ENCODE measurements at regions not wholly inside any gene's neighbourhood (a gene's known extent, or its start where the extent isn't known, plus 50 kb on each side); places are given as distances from the start of the nearest gene placed in this dataset.
"Not testable (repeated sequence)": the region's sequence is repeated elsewhere in the genome, so short reads cannot be mapped to it uniquely, and the experiment has no call there.

GRCh38 chr5:74971947-74972460 lies 80.4 kb downstream of the GCNT4 start:
- Histone ChIP-seq H4K20me1 (ENCODE audit: control insufficient read depth, insufficient read depth) (no peaks in the 10 kb centered on the region), H2AFZ (ENCODE audit: control insufficient read depth, low read depth, low read length) (no peak overlapping the region), H3K4me2 (ENCODE audit: control insufficient read depth, insufficient read depth) (no peak overlapping the region), H3K79me2 (ENCODE audit: control insufficient read depth, insufficient read depth, low read length) (no peaks in the 10 kb centered on the region), H3K36me3 (ENCODE audit: control insufficient read depth in 2 of 2, insufficient read depth in 2 of 2, low read length in 1 of 2) (no peaks in the 10 kb centered on the region), H3K27me3 (replicated peaks in 1 of 2; ENCODE audit: control insufficient read depth in 2 of 2, insufficient read depth in 2 of 2, low read length in 1 of 2) (no peaks in the 10 kb centered on the region; a peak in 1 of 4 replicates), H3K9ac (ENCODE audit: control insufficient read depth, insufficient read depth, low read length) (no peak overlapping the region), H3K9me3 (replicated peaks; ENCODE audit: control insufficient read depth, insufficient read depth, low read length) (peaks cover 2% of the 10 kb centered on the region; the same call in 2 of the 3 replicates), H3K4me3 (no peak overlapping the region), H3K4me1 (ENCODE audit: control insufficient read depth, insufficient read depth, low read length) (no peaks in the 10 kb centered on the region), H3K27ac (ENCODE audit: control insufficient read depth, insufficient read depth) (no peak overlapping the region)
- ATAC-seq (no peak), FAIRE-seq (no peak), DNase-seq (ENCODE audit: low read depth, low spot score) (no peak)
- intact Hi-C loops (cut with micrococcal nuclease; ENCODE audit: unreplicated experiment) (no loop called here), in situ Hi-C loops (cut with MboI) (no loop called here)
- RAD21 ChIA-PET (ENCODE audit: unreplicated experiment), result no interaction called here
- CTCF ChIA-PET, result no interaction called here
- no TSS peak for BruUV-seq (replicated peaks)
- TF ChIP-seq CEBPB (IDR thresholded peaks at IDR 0.05; ENCODE audit: borderline replicate concordance in 1 of 2, low read depth in 2 of 2, low read length in 2 of 2) (no peak), NFYA (IDR thresholded peaks at IDR 0.05; ENCODE audit: borderline replicate concordance, low read depth, low read length) (no peak), MYC (IDR thresholded peaks at IDR 0.05; ENCODE audit: insufficient read depth, insufficient read length, insufficient replicate concordance, low read length, severe bottlenecking) (no peak), NR2F1 (conservative IDR thresholded peaks at IDR 0.05) (no peak), GABPA (IDR thresholded peaks at IDR 0.05; ENCODE audit: low read depth) (no peak), SREBF1 (IDR thresholded peaks at IDR 0.05; ENCODE audit: low read length) (no peak), TCF7 (IDR thresholded peaks at IDR 0.05; ENCODE audit: borderline replicate concordance) (no peak), POLR2AphosphoS5 (IDR thresholded peaks at IDR 0.05; ENCODE audit: low read length) (no peak), EED (IDR thresholded peaks at IDR 0.05; ENCODE audit: low read depth) (no peak), ZBTB11 (CRISPR knock-in tag; IDR thresholded peaks at IDR 0.05) (no peak), KLF5 (IDR thresholded peaks at IDR 0.05; ENCODE audit: partially characterized antibody) (no peak), STAT3 (IDR thresholded peaks at IDR 0.05; ENCODE audit: low read depth, low read length) (no peak)
- TF ChIP-seq, protein P1, sequence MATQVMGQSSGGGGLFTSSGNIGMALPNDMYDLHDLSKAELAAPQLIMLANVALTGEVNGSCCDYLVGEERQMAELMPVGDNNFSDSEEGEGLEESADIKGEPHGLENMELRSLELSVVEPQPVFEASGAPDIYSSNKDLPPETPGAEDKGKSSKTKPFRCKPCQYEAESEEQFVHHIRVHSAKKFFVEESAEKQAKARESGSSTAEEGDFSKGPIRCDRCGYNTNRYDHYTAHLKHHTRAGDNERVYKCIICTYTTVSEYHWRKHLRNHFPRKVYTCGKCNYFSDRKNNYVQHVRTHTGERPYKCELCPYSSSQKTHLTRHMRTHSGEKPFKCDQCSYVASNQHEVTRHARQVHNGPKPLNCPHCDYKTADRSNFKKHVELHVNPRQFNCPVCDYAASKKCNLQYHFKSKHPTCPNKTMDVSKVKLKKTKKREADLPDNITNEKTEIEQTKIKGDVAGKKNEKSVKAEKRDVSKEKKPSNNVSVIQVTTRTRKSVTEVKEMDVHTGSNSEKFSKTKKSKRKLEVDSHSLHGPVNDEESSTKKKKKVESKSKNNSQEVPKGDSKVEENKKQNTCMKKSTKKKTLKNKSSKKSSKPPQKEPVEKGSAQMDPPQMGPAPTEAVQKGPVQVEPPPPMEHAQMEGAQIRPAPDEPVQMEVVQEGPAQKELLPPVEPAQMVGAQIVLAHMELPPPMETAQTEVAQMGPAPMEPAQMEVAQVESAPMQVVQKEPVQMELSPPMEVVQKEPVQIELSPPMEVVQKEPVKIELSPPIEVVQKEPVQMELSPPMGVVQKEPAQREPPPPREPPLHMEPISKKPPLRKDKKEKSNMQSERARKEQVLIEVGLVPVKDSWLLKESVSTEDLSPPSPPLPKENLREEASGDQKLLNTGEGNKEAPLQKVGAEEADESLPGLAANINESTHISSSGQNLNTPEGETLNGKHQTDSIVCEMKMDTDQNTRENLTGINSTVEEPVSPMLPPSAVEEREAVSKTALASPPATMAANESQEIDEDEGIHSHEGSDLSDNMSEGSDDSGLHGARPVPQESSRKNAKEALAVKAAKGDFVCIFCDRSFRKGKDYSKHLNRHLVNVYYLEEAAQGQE (IDR thresholded peaks at IDR 0.05; ENCODE audit: low read depth, low read length), result no peak
- POLR2A ChIA-PET, result no interaction called here
- WGBS (ENCODE audit: insufficient coverage, insufficient replicate concordance, low lambda C conversion rate, missing lambda C conversion rate), result 3% methylated on average over 3 of the region's 3 CpGs
- SMC1A ChIA-PET (ENCODE audit: uncharacterized antibody, unreplicated experiment), result no interaction called here

GRCh38 chr5:74970891-74971290 lies 81.5 kb downstream of the GCNT4 start:
- ATAC-seq; H3K36me3 ChIP-seq (ENCODE audit: control insufficient read depth in 2 of 2, insufficient read depth in 2 of 2, low read length in 1 of 2); H3K27ac ChIP-seq (ENCODE audit: control insufficient read depth, insufficient read depth); H3K4me2 ChIP-seq (ENCODE audit: control insufficient read depth, insufficient read depth); H3K4me1 ChIP-seq (ENCODE audit: control insufficient read depth, insufficient read depth, low read length); DNase-seq (ENCODE audit: low read depth, low spot score); H4K20me1 ChIP-seq (ENCODE audit: control insufficient read depth, insufficient read depth); H3K27me3 ChIP-seq (replicated peaks in 1 of 2; ENCODE audit: control insufficient read depth in 2 of 2, insufficient read depth in 2 of 2, low read length in 1 of 2); BruUV-seq (replicated peaks); intact Hi-C loops (cut with micrococcal nuclease; ENCODE audit: unreplicated experiment); CTCF ChIA-PET; FAIRE-seq; H3K79me2 ChIP-seq (ENCODE audit: control insufficient read depth, insufficient read depth, low read length); in situ Hi-C loops (cut with MboI); H3K9me3 ChIP-seq (replicated peaks; ENCODE audit: control insufficient read depth, insufficient read depth, low read length); H3K9ac ChIP-seq (ENCODE audit: control insufficient read depth, insufficient read depth, low read length); H3K4me3 ChIP-seq; POLR2A ChIA-PET; H2AFZ ChIP-seq (ENCODE audit: control insufficient read depth, low read depth, low read length); RAD21 ChIA-PET (ENCODE audit: unreplicated experiment): not testable (repeated sequence)
- SMC1A ChIA-PET (ENCODE audit: uncharacterized antibody, unreplicated experiment), result interaction anchor here (0.6 kb wide), 1 partner anchor 1592 kb away, joined by 3 read pairs; no protein-coding TSS in a partner anchor
- 50% methylated on average over 7 of the region's 8 CpGs for WGBS (ENCODE audit: insufficient coverage, insufficient replicate concordance, low lambda C conversion rate, missing lambda C conversion rate)
